HG02973 (cell line): ENCODE measurements at regions not wholly inside any gene's neighbourhood (a gene's known extent, or its start where the extent isn't known, plus 50 kb on each side); places are given as distances from the start of the nearest gene placed in this dataset.

Experiments
- ATAC-seq: cut with Tn5 transposase; IDR thresholded peaks from one replicate; pipeline ENCODE4 v1.9.1; 2021; ENCODE audit warnings: moderate library complexity; ENCODE audit not compliant: unreplicated experiment

GRCh38 chr10:43715334-43715733, 66.7 kb upstream of the ZNF32 start:
- ATAC-seq: no peak

- no peak for ATAC-seq
Measured at GRCh38 chr10:43712821-43713584, 64.3 kb upstream of the ZNF32 start.

GRCh38 chr10:43710772-43711471, 62.2 kb upstream of the ZNF32 start:
- no peak for ATAC-seq

- ATAC-seq: no peak
Measured at GRCh38 chr10:43708262-43708661, 59.6 kb upstream of the ZNF32 start.

- ATAC-seq: no peak
Measured at GRCh38 chr10:43707770-43708169, 59.1 kb upstream of the ZNF32 start.

GRCh38 chr10:43706166-43706565, 57.5 kb upstream of the ZNF32 start:
- no peak for ATAC-seq

GRCh38 chr10:43703286-43703685, 54.6 kb upstream of the ZNF32 start:
- no peak for ATAC-seq

GRCh38 chr10:43702936-43703281, 54.2 kb upstream of the ZNF32 start:
- no peak for ATAC-seq

GRCh38 chr10:43702213-43702935, 53.7 kb upstream of the ZNF32 start:
- no peak for ATAC-seq

GRCh38 chr10:43701295-43701694, 52.6 kb upstream of the ZNF32 start:
- no peak for ATAC-seq

GRCh38 chr10:43700306-43700705, 51.6 kb upstream of the ZNF32 start:
- ATAC-seq: no peak

GRCh38 chr10:43699516-43699915, 50.8 kb upstream of the ZNF32 start:
- no peak for ATAC-seq
